PFSK-1 (cell line): ENCODE measurements at regions not wholly inside any gene's neighbourhood (a gene's known extent, or its start where the extent isn't known, plus 50 kb on each side); places are given as distances from the start of the nearest gene placed in this dataset.

Source experiments
- FOXP2 ChIP-seq: optimal IDR thresholded peaks from 2 replicates; pipeline ENCODE3; 2011; ENCODE audit warnings: borderline replicate concordance, control low read depth, inconsistent platforms; ENCODE audit not compliant: insufficient read depth; ENCODE audit errors: extremely low read length, extremely low read depth
- POLR2AphosphoS5 ChIP-seq: IDR thresholded peaks from 2 replicates; pipeline ENCODE4 v1.6.1; 2012; ENCODE audit warnings: low read depth, mild to moderate bottlenecking, control low read depth, low read length, moderate library complexity
- SIN3A ChIP-seq: IDR thresholded peaks from 2 replicates; pipeline ENCODE4 v1.6.1; 2012; ENCODE audit warnings: mild to moderate bottlenecking, low read length, moderate library complexity, borderline replicate concordance; ENCODE audit not compliant: insufficient read depth
- TAF1 ChIP-seq: IDR thresholded peaks from 2 replicates; pipeline ENCODE4 v1.6.1; 2012; ENCODE audit warnings: low read length, control low read depth, borderline replicate concordance; ENCODE audit not compliant: insufficient read depth
- TF ChIP-seq, protein P1 (sequence below), 2 experiments: IDR thresholded peaks; 2 replicates each; pipeline versions ENCODE4 v1.6.1 to v1.8.0; 2011 to 2012; ENCODE audit warnings: low read depth in 2 of 2, low read length in 2 of 2, control low read depth in 1 of 2, inconsistent platforms in 1 of 2, mild to moderate bottlenecking in 1 of 2, moderate library complexity in 1 of 2; ENCODE audit not compliant: insufficient read depth in 1 of 2

DNA sequence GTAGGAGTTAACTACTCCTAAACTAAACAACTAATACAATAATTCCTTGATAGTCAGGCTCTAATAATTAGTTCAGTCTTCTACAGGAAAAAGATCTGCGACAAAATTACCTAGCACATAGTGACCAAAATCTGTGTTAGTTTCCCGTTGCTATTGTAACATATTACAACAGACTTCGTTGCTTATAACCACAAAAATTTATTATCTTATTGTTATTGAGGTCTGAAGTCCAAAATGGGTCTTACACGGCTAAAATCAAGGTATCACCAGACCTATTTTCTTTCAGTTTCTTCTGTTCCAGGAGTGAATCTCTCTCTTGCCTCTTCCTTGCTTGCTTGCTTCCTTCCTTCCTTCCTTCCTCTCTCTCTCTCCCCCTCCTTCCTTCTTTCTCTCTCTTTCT is 993.6 kb upstream of the SPRY2 start:
- TF ChIP-seq, protein P1, sequence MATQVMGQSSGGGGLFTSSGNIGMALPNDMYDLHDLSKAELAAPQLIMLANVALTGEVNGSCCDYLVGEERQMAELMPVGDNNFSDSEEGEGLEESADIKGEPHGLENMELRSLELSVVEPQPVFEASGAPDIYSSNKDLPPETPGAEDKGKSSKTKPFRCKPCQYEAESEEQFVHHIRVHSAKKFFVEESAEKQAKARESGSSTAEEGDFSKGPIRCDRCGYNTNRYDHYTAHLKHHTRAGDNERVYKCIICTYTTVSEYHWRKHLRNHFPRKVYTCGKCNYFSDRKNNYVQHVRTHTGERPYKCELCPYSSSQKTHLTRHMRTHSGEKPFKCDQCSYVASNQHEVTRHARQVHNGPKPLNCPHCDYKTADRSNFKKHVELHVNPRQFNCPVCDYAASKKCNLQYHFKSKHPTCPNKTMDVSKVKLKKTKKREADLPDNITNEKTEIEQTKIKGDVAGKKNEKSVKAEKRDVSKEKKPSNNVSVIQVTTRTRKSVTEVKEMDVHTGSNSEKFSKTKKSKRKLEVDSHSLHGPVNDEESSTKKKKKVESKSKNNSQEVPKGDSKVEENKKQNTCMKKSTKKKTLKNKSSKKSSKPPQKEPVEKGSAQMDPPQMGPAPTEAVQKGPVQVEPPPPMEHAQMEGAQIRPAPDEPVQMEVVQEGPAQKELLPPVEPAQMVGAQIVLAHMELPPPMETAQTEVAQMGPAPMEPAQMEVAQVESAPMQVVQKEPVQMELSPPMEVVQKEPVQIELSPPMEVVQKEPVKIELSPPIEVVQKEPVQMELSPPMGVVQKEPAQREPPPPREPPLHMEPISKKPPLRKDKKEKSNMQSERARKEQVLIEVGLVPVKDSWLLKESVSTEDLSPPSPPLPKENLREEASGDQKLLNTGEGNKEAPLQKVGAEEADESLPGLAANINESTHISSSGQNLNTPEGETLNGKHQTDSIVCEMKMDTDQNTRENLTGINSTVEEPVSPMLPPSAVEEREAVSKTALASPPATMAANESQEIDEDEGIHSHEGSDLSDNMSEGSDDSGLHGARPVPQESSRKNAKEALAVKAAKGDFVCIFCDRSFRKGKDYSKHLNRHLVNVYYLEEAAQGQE (IDR thresholded peaks at IDR 0.05; ENCODE audit: insufficient read depth in 1 of 2, low read depth in 2 of 2, low read length in 2 of 2), result no peak
- no peak for TF ChIP-seq FOXP2
- no peak for TF ChIP-seq SIN3A
- TF ChIP-seq TAF1, result no peak
- no peak for TF ChIP-seq POLR2AphosphoS5

DNA sequence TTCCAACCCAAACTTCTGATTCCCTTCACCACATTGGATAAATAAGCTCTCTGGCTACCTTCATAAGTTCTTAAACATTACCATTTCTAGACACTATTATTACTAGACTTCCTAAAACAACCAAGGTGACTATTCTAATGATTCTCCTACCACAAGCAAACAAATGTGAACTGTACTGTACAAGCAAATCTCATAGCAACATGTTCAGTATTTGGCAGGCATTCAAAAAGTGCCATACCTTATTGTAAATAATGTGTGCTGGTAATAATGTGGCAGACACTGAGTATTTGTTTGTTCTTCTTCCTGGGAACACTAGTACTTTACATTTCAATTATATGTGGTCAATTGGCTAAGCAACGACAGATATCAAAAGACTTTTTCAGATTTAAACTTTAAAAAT is 986.0 kb upstream of the SPRY2 start:
- no peak for TF ChIP-seq POLR2AphosphoS5
- TF ChIP-seq FOXP2, result no peak
- TF ChIP-seq, protein P1 (IDR thresholded peaks at IDR 0.05; ENCODE audit: insufficient read depth in 1 of 2, low read depth in 2 of 2, low read length in 2 of 2), result no peak
- TF ChIP-seq TAF1, result no peak
- no peak for TF ChIP-seq SIN3A

DNA sequence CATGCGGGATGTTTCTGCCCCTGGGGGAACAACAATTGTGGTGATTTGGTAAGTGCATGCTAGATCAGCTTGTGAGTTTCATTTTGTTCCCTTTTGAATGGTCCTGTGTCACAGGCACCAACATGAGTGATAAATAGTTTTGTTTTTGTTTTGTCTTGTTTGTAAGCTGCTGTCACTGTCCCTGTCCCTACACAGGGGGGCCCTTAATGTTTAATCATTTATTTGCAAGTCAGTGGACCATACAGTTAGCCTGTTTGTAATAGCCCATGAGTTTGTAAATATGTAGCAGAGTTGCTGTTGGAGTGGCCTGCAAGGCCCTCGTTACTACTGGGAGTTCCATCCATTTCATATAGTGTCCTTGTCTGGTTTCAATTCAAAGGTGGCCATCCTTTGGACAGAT is 979.6 kb upstream of the SPRY2 start:
- no peak for TF ChIP-seq SIN3A
- no peak for TF ChIP-seq FOXP2
- TF ChIP-seq POLR2AphosphoS5, result no peak
- no peak for TF ChIP-seq TAF1
- TF ChIP-seq, protein P1 (IDR thresholded peaks at IDR 0.05; ENCODE audit: insufficient read depth in 1 of 2, low read depth in 2 of 2, low read length in 2 of 2), result no peak

DNA sequence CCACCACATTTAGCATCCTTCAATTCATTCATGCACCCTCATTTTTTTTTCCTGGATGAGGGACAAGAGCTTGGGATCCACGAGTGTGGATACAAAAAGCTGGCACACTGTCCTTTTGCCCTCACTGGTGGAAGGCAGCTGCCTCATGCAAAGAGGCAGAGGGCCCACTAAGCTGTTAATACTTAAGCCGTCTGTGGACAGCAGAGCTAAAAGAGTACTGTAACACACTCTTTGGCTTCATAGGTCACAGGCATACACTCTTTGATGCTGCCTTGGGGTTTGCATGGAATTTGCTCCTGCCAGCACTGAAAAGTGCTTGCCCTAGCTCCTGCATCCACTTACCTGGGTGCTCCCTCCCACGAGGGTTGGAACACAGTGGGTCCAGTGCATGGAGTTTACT is 978.4 kb upstream of the SPRY2 start:
- TF ChIP-seq, protein P1 (IDR thresholded peaks at IDR 0.05; ENCODE audit: insufficient read depth in 1 of 2, low read depth in 2 of 2, low read length in 2 of 2), result no peak
- no peak for TF ChIP-seq TAF1
- no peak for TF ChIP-seq SIN3A
- TF ChIP-seq FOXP2, result no peak
- no peak for TF ChIP-seq POLR2AphosphoS5

DNA sequence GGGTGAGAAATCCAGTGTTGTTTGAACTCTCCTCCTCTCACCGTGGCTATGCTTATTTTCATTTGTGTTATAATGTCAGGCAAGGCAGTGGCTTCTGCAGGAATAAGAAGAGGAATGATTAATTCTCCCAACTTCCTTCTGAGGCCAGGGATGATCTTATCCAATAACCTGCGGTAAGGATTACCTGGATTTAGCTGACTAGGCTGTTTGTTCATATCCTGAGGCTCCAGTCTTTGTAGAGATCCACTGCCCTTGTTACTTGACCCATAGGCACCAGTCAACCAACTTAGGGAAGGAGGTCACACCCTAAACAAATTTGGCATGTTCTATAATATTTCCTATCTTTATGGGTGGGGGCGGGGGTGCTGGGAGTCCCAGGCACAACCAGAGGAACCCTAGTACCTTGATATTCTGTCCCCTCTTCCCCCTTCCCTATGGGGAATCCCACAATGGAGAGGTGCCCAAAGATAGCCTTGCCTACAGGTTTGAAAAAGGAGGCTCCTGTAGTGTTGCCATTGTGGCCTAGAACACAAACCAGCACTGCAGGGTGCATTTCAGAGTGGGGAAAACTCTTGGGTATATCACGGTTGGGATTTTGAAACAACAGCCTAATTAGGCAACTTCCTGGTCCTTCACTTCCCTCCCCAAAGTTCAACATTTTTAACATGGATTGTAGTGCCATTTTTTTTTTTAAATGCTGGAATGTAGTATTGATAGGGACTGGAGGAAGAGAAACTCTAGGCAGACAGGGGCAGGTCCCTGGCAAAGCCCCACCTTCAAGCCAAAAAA is 977.5 kb upstream of the SPRY2 start:
- no peak for TF ChIP-seq TAF1
- TF ChIP-seq, protein P1 (IDR thresholded peaks at IDR 0.05; ENCODE audit: insufficient read depth in 1 of 2, low read depth in 2 of 2, low read length in 2 of 2), result no peak
